CD8-positive, alpha-beta memory T cell (primary cell): ENCODE measurements at regions not wholly inside any gene's neighbourhood (a gene's known extent, or its start where the extent isn't known, plus 50 kb on each side); places are given as distances from the start of the nearest gene placed in this dataset.

Source experiments
- CTCF ChIA-PET: fragments of 350-600 bp; sonication (Branson Sonifier 250); formaldehyde crosslinking; loops from one replicate; lab custom pipeline; 2021; ENCODE audit warnings: antibody characterized with exemption; lab: Charles Lee
- POLR2A ChIA-PET: fragments of 350-600 bp; sonication (Branson Sonifier 250); formaldehyde crosslinking; loops from one replicate; lab custom pipeline; 2021; ENCODE audit warnings: antibody characterized with exemption; lab: Charles Lee
- DNase-seq, 5 donors: peaks; one replicate each; pipeline versions ENCODE4 v3.0.0 to v3.0.0-alpha.2; 2020 to 2022; ENCODE audit warnings: mixed read lengths in 1 of 5
- H3K27ac ChIP-seq: one replicate; pipeline ENCODE4 v1.7.0; 2013; ENCODE audit warnings: low read depth, mild to moderate bottlenecking, low read length, moderate library complexity
- H3K27me3 ChIP-seq: 2 replicates; pipeline ENCODE4 v1.7.0; 2013; ENCODE audit warnings: low read length, mild to moderate bottlenecking; ENCODE audit not compliant: insufficient read depth, poor library complexity, severe bottlenecking
- H3K36me3 ChIP-seq: 2 replicates; pipeline ENCODE4 v1.7.0; 2013; ENCODE audit warnings: mild to moderate bottlenecking, low read length, moderate library complexity; ENCODE audit not compliant: insufficient read depth
- H3K4me1 ChIP-seq: 2 replicates; pipeline ENCODE4 v1.7.0; 2013; ENCODE audit warnings: mild to moderate bottlenecking, low read length, moderate library complexity; ENCODE audit not compliant: insufficient read depth
- H3K4me3 ChIP-seq: 2 replicates; pipeline ENCODE4 v1.7.0; 2013; ENCODE audit warnings: mild to moderate bottlenecking, low read length
- H3K9me3 ChIP-seq: 2 replicates; pipeline ENCODE4 v1.7.0; 2013; ENCODE audit warnings: mild to moderate bottlenecking, low read length
- H3K27ac Mint-ChIP-seq, 8 donors: one replicate each; pipeline ENCODE4 v1.8.0; 2020 to 2021; ENCODE audit warnings: mixed read lengths in 8 of 8, mild to moderate bottlenecking in 6 of 8, inconsistent platforms in 3 of 8, moderate library complexity in 3 of 8
- H3K27me3 Mint-ChIP-seq, 2 donors: one replicate each; pipeline ENCODE4 v1.8.0; 2020 to 2021; ENCODE audit warnings: mixed read lengths in 2 of 2, mild to moderate bottlenecking in 1 of 2, moderate library complexity in 1 of 2
- H3K36me3 Mint-ChIP-seq, 3 donors: one replicate each; pipeline ENCODE4 v1.8.0; 2020 to 2021; ENCODE audit warnings: mixed read lengths in 3 of 3, inconsistent platforms in 1 of 3, mild to moderate bottlenecking in 1 of 3
- H3K4me1 Mint-ChIP-seq, 3 donors: one replicate each; pipeline ENCODE4 v1.8.0; 2020 to 2021; ENCODE audit warnings: mixed read lengths in 3 of 3, inconsistent platforms in 1 of 3, mild to moderate bottlenecking in 1 of 3
- H3K4me3 Mint-ChIP-seq, 7 donors: one replicate each; pipeline ENCODE4 v1.8.0; 2020 to 2021; ENCODE audit warnings: mixed read lengths in 7 of 7, mild to moderate bottlenecking in 6 of 7, moderate library complexity in 4 of 7, inconsistent platforms in 2 of 7
- H3K9me3 Mint-ChIP-seq, 5 donors: one replicate each; pipeline ENCODE4 v1.8.0; 2020 to 2022; ENCODE audit warnings: mixed read lengths in 5 of 5, mild to moderate bottlenecking in 3 of 5, moderate library complexity in 2 of 5, inconsistent platforms in 1 of 5

DNA sequence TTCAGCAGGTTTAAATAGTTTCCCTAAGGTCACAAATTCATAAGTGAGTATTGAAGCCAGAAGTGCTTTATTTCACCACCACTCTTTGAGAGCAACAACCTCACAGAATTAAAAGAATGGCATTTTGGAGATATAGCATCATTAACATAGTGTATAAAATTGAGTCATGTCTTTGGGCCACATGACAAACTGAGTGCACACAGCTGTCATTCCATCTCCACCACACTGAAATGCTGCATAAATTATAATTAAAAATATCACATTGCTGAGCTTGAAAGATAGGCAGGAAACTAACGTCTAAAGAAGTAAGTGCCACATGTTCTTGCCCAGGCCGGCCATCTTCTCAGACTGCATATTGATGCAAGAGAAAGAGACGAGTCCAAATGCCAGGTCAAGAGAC lies 897.9 kb upstream of the CNTNAP5 start:
- Mint-ChIP-seq H3K4me1 (no peaks in the 10 kb centered on the region), H3K36me3 (no peaks in the 10 kb centered on the region), H3K27me3 (no peaks in the 10 kb centered on the region), H3K4me3 (no peak overlapping the region), H3K27ac (no peak overlapping the region), H3K9me3 (peaks cover 3 to 32% (median 16%) of the 10 kb centered on the region in 5 donors)
- no peak for DNase-seq
- Histone ChIP-seq H3K36me3 (no peaks in the 10 kb centered on the region), H3K4me1 (no peaks in the 10 kb centered on the region), H3K27ac (no peak overlapping the region), H3K4me3 (no peak overlapping the region), H3K9me3 (no peaks in the 10 kb centered on the region), H3K27me3 (no peaks in the 10 kb centered on the region)
- POLR2A ChIA-PET = no interaction called here
- CTCF ChIA-PET = no interaction called here

DNA sequence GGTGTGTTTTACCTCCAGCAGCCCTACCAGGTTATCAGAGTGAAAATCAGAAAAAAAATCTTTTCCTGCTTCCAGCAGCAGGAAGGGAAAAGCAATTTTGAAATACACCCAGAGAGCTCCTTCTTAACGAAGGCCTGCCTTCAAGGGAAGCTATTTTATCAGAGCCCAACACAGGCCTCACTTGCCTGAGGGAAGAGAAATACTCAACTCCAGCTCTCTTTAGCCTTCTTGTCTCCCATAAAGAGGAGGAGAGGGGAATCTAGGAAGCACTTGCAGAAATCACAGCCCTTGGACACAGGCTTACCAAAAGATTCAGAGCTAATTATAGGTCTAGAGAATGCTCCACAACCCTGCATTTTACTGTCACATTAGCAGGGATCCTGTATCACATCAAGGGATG lies 896.1 kb upstream of the CNTNAP5 start:
- DNase-seq = no peak
- no peaks in the 10 kb centered on the region for H3K4me1 ChIP-seq
- Mint-ChIP-seq H3K4me3 (no peak overlapping the region), H3K27me3 (no peaks in the 10 kb centered on the region), H3K4me1 (no peaks in the 10 kb centered on the region), H3K36me3 (no peaks in the 10 kb centered on the region), H3K27ac (peak overlapping the region in 1 of 8 donors; percentile 34), H3K9me3 (peaks cover 3 to 27% (median 14%) of the 10 kb centered on the region in 5 donors)
- CTCF ChIA-PET = no interaction called here
- H3K4me3 ChIP-seq = no peak overlapping the region
- no peaks in the 10 kb centered on the region for H3K36me3 ChIP-seq
- no peak overlapping the region for H3K27ac ChIP-seq
- POLR2A ChIA-PET = no interaction called here
- peaks cover 3% of the 10 kb centered on the region for H3K9me3 ChIP-seq
- no peaks in the 10 kb centered on the region for H3K27me3 ChIP-seq

DNA sequence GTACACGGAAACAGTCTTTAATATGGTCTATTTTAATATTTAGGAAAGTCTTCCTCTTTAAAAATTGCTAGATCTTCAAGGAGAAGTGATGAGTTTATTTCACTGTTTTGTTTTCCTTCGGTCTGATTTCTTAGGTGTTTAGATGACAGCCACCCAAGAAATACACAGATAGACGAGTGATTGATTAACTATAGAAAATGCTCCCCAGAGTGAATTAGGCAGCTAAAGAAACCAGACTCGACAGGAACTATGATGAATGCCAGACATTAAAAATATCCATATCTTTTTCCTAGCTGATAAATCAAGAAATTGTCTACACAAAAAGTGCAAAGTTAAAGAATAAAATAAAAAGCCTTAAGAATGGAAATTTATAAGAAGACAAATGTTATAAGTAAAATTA lies 888.7 kb upstream of the CNTNAP5 start:
- Histone ChIP-seq H3K27me3 (no peaks in the 10 kb centered on the region), H3K4me3 (no peak overlapping the region), H3K36me3 (no peaks in the 10 kb centered on the region), H3K4me1 (no peaks in the 10 kb centered on the region), H3K27ac (no peak overlapping the region), H3K9me3 (peaks cover 3% of the 10 kb centered on the region)
- POLR2A ChIA-PET = no interaction called here
- no peak for DNase-seq
- CTCF ChIA-PET = no interaction called here
- Mint-ChIP-seq H3K4me1 (no peaks in the 10 kb centered on the region), H3K4me3 (no peak overlapping the region), H3K9me3 (peaks cover 3 to 15% (median 8%) of the 10 kb centered on the region in 5 donors), H3K27ac (no peak overlapping the region), H3K36me3 (no peaks in the 10 kb centered on the region), H3K27me3 (no peaks in the 10 kb centered on the region)

DNA sequence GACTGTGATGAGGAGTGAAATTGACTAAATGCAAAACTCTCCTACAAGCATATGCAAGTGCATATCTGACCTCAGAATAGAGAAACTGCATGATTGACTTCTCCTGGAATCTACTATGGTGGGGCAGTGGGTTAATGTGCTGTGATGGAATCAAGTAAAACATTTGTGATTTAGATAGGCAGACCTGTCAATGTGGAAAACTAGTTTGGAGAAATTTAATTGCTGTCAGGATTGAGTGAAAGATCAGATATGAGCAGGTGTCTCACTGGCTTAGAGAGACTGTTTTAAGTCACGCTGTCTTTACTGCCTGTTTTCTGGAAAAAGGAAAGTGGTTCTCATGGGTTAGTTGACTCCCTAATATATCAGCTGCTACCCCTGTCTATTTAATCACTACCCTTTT lies 881.0 kb upstream of the CNTNAP5 start:
- peaks cover 4 to 27% (median 10%) of the 10 kb centered on the region in 5 donors for H3K9me3 Mint-ChIP-seq
- ChIA-PET CTCF (no interaction called here), POLR2A (no interaction called here)
- no peaks in the 10 kb centered on the region for H3K36me3 ChIP-seq
- no peak overlapping the region for H3K27ac ChIP-seq
- H3K4me3 Mint-ChIP-seq = no peak overlapping the region
- H3K27ac Mint-ChIP-seq = no peak overlapping the region
- H3K27me3 Mint-ChIP-seq = no peaks in the 10 kb centered on the region
- DNase-seq = no peak
- no peaks in the 10 kb centered on the region for H3K4me1 ChIP-seq
- no peaks in the 10 kb centered on the region for H3K27me3 ChIP-seq
- no peaks in the 10 kb centered on the region for H3K4me1 Mint-ChIP-seq
- H3K36me3 Mint-ChIP-seq = no peaks in the 10 kb centered on the region
- no peaks in the 10 kb centered on the region for H3K9me3 ChIP-seq
- no peak overlapping the region for H3K4me3 ChIP-seq

DNA sequence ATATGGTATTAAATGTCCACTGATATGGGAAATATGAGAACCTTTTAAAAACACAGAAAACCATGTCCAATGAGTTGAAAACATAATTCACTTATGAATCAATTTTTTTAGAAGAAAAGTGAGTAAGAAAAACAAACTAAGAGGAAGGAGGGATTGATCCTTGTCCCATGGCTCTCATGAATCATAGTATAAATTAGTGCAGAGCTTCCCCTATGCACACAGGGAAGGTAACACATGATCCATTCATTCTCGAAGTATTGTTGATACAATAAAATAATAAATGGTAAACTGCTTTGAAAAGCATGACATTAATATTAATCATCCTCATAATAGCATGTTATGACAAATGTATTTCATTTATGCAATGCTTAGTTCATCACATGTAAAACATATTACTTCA lies 872.0 kb upstream of the CNTNAP5 start:
- Histone ChIP-seq H3K27ac (no peak overlapping the region), H3K4me3 (no peak overlapping the region), H3K9me3 (no peaks in the 10 kb centered on the region), H3K27me3 (no peaks in the 10 kb centered on the region), H3K4me1 (no peaks in the 10 kb centered on the region), H3K36me3 (no peaks in the 10 kb centered on the region)
- POLR2A ChIA-PET = no interaction called here
- Mint-ChIP-seq H3K4me3 (no peak overlapping the region), H3K36me3 (no peaks in the 10 kb centered on the region), H3K9me3 (peaks cover 0 to 29% (median 3%) of the 10 kb centered on the region in 5 donors), H3K27ac (no peak overlapping the region), H3K27me3 (no peaks in the 10 kb centered on the region), H3K4me1 (no peaks in the 10 kb centered on the region)
- CTCF ChIA-PET = no interaction called here
- DNase-seq = no peak

DNA sequence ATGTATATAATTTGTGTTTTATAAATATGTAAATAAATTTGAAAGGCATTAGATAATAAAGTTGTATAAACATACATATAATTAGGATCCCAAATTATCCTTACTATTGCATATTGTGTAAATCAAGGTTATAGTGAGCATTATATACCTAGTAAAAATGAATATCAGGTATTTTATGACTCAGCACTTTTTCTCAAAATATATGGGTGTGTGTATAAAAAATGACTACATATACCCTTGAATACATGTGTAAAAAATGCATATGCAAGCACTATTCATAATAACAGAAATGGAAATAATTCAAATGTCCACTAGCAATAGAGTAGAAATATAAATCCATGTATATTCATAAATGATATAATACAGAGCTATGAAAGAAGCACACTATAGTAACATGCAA lies 870.9 kb upstream of the CNTNAP5 start:
- Mint-ChIP-seq H3K4me1 (no peaks in the 10 kb centered on the region), H3K36me3 (no peaks in the 10 kb centered on the region), H3K27me3 (no peaks in the 10 kb centered on the region), H3K4me3 (no peak overlapping the region), H3K9me3 (peaks cover 1 to 24% (median 7%) of the 10 kb centered on the region in 5 donors), H3K27ac (no peak overlapping the region)
- no peak overlapping the region for H3K4me3 ChIP-seq
- no peaks in the 10 kb centered on the region for H3K4me1 ChIP-seq
- POLR2A ChIA-PET = no interaction called here
- no peaks in the 10 kb centered on the region for H3K9me3 ChIP-seq
- H3K27ac ChIP-seq = no peak overlapping the region
- H3K27me3 ChIP-seq = no peaks in the 10 kb centered on the region
- no peaks in the 10 kb centered on the region for H3K36me3 ChIP-seq
- CTCF ChIA-PET = no interaction called here
- no peak for DNase-seq

DNA sequence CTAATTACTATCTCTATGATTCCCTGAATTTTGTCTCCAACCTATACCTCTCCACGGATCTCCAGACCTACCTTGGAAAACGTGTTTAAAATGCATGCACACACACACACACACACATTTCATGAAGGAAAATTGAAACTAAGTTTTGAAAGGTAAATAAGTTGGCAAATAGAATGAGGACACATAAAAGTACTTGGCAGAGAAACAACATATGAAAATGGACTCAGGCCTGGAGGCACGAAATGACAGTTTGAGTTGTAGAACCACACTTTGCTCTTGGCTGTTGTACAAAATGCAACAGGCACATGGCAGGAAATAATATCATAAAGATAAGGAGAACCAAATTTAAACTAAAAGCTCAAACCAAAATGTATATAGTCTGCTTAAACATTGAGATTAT lies 868.1 kb upstream of the CNTNAP5 start:
- H3K36me3 Mint-ChIP-seq = no peaks in the 10 kb centered on the region
- no peaks in the 10 kb centered on the region for H3K4me1 Mint-ChIP-seq
- ChIA-PET CTCF (no interaction called here), POLR2A (no interaction called here)
- no peak overlapping the region for H3K4me3 Mint-ChIP-seq
- Histone ChIP-seq H3K27ac (no peak overlapping the region), H3K9me3 (no peaks in the 10 kb centered on the region), H3K4me3 (no peak overlapping the region), H3K27me3 (no peaks in the 10 kb centered on the region), H3K36me3 (no peaks in the 10 kb centered on the region), H3K4me1 (no peaks in the 10 kb centered on the region)
- peaks cover 2 to 17% (median 7%) of the 10 kb centered on the region in 5 donors for H3K9me3 Mint-ChIP-seq
- H3K27ac Mint-ChIP-seq = no peak overlapping the region
- H3K27me3 Mint-ChIP-seq = no peaks in the 10 kb centered on the region
- no peak for DNase-seq

DNA sequence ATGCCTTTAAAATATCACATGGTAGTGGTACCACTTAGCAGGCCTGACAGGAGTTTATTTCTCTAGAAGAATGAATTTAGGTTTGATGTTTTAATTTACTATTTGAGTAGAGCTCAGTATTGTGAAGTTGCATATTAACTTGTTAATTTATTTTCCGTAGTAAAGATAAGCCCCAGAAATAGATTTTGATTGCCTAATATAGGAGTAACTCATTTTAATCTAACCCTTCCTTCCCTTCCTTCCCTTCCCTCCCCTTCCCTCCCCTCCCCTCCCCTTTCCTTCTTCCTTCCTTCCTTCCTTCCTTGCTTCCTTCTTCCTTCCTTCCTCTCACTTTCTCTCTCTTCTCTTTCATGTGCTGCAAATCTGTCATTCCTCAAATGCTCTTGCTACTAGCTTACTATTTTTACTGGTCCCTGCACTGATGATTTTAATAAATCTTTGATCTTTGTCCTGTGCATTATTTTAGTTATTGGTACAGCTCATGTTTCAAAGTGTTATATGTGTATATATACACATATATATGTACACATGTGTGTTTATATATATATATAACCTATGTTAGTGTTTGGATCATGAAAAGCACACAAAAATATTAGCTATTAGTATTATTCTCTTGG lies 862.6 kb upstream of the CNTNAP5 start:
- ChIA-PET POLR2A (no interaction called here), CTCF (no interaction called here)
- Mint-ChIP-seq H3K36me3 (no peaks in the 10 kb centered on the region), H3K4me1 (no peaks in the 10 kb centered on the region), H3K9me3 (peaks cover 2 to 30% (median 8%) of the 10 kb centered on the region in 5 donors), H3K4me3 (no peak overlapping the region), H3K27ac (no peak overlapping the region), H3K27me3 (no peaks in the 10 kb centered on the region)
- H3K27me3 ChIP-seq = no peaks in the 10 kb centered on the region
- H3K4me1 ChIP-seq = no peaks in the 10 kb centered on the region
- H3K4me3 ChIP-seq = no peak overlapping the region
- no peaks in the 10 kb centered on the region for H3K36me3 ChIP-seq
- H3K27ac ChIP-seq = no peak overlapping the region
- H3K9me3 ChIP-seq = no peaks in the 10 kb centered on the region
- DNase-seq = no peak
